AG04450 (cell line): ENCODE measurements at regions not wholly inside any gene's neighbourhood (a gene's known extent, or its start where the extent isn't known, plus 50 kb on each side); places are given as distances from the start of the nearest gene placed in this dataset.

Source experiments
- CTCF ChIA-PET: fragments of 300-600, 350-600 bp; formaldehyde crosslinking; extraction: SDS; loops from one replicate; lab custom pipeline; 2022; ENCODE audit warnings: antibody characterized with exemption, inconsistent platforms; lab: Charles Lee
- POLR2A ChIA-PET: fragments of 350-600 bp; formaldehyde crosslinking; extraction: SDS; loops from one replicate; lab custom pipeline; 2021; ENCODE audit warnings: antibody characterized with exemption, inconsistent platforms; lab: Yijun Ruan, JAX
- DNase-seq: peaks from one replicate; pipeline ENCODE4 v3.0.0-alpha.2; 2011; ENCODE audit warnings: low read depth, low spot score
- H3K27ac ChIP-seq: one replicate; pipeline ENCODE4 v1.5.1; 2012; ENCODE audit warnings: low read depth, low read length, control low read depth
- H3K27me3 ChIP-seq: one replicate; pipeline ENCODE4 v1.6.0; 2012; ENCODE audit warnings: low read length; ENCODE audit not compliant: control insufficient read depth, insufficient read depth
- H3K4me3 ChIP-seq: 2 replicates; pipeline ENCODE4 v1.5.1; 2011; ENCODE audit warnings: mild to moderate bottlenecking, low read depth, low read length, control low read depth
- H3K9me3 ChIP-seq: 2 replicates; pipeline ENCODE4 v1.5.1; 2012; ENCODE audit warnings: low read length; ENCODE audit not compliant: control insufficient read depth, insufficient read depth
- CTCF ChIP-seq: IDR thresholded peaks from 2 replicates; pipeline ENCODE4 v1.5.1; 2011; ENCODE audit warnings: low read depth, low read length, control low read depth, inconsistent platforms

- Histone ChIP-seq H3K9me3 (no peaks in the 10 kb centered on the region), H3K4me3 (no peak overlapping the region), H3K27me3 (no peaks in the 10 kb centered on the region), H3K27ac (no peak overlapping the region)
- ChIA-PET POLR2A (no interaction called here), CTCF (no interaction called here)
- TF ChIP-seq CTCF: no peak
- no peak for DNase-seq
Measured at GRCh38 chr9:108676355-108676754, 179.4 kb downstream of the ACTL7B start.

- Histone ChIP-seq H3K27me3 (no peaks in the 10 kb centered on the region), H3K27ac (no peak overlapping the region), H3K4me3 (no peak overlapping the region), H3K9me3 (no peaks in the 10 kb centered on the region)
- no peak for DNase-seq
- ChIA-PET CTCF (no interaction called here), POLR2A (no interaction called here)
- TF ChIP-seq CTCF: no peak
Measured at GRCh38 chr9:108675708-108676107, 180.1 kb downstream of the ACTL7B start.

DNA sequence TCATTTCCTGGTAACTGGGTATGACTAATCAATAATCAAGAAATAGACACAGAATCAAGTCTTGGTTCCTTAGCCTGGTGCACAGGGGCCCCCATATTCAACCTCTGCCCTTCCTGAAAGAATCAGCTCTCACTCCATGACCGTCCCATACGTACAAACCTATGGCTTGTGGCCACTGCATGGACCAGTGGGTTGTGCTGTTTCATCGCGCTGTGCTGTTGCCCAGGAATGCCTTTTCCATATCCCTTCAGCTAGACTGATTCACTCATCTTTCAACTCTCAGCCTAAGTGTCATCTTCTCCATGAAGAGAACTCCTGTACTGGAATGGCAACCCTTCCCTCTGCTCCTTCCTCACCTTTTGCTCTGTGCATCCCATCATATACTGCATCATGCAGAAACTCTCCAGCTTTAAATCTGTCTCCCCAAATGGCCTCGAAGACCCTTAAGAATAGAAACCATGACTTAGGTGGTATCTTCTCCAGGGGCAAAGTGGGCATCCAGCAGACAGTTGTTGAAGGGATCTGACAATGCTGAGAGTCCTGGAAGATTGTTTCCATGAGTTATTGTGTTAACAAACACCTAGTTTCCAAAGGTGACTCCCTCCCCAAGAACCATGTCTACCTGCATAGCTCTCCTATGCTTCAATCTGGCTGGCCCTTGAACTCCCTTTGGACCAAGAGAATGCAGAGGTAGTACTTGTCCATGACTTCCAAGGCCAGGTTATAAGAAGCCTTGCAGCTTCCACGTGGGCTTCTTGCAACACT is 180.8 kb downstream of the ACTL7B start:
- Histone ChIP-seq H3K27me3 (no peaks in the 10 kb centered on the region), H3K27ac (no peak overlapping the region), H3K9me3 (no peaks in the 10 kb centered on the region), H3K4me3 (no peak overlapping the region)
- ChIA-PET POLR2A (no interaction called here), CTCF (no interaction called here)
- TF ChIP-seq CTCF: no peak
- no peak for DNase-seq

DNA sequence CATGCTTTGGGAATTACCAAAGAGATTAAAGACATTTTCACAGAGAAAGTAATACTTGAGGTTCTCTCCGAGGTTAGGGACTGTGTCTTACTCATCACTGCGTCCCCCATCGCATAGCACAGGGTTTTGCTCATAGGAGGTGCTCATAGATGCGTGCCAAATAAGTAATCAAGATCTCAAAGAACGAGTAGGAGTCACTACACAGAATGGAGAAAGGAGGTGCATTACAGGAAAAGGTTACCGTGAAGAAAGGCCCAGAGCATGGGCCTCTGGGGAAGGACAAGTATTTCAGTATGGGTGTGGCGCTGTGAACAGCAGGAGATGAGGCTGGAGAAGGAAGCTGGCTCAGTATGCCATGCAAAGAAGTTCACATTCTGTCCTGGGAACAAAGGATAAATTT is 182.4 kb downstream of the ACTL7B start:
- DNase-seq: no peak
- Histone ChIP-seq H3K27ac (no peak overlapping the region), H3K9me3 (no peaks in the 10 kb centered on the region), H3K4me3 (no peak overlapping the region), H3K27me3 (no peaks in the 10 kb centered on the region)
- no peak for TF ChIP-seq CTCF
- ChIA-PET CTCF (no interaction called here), POLR2A (no interaction called here)

DNA sequence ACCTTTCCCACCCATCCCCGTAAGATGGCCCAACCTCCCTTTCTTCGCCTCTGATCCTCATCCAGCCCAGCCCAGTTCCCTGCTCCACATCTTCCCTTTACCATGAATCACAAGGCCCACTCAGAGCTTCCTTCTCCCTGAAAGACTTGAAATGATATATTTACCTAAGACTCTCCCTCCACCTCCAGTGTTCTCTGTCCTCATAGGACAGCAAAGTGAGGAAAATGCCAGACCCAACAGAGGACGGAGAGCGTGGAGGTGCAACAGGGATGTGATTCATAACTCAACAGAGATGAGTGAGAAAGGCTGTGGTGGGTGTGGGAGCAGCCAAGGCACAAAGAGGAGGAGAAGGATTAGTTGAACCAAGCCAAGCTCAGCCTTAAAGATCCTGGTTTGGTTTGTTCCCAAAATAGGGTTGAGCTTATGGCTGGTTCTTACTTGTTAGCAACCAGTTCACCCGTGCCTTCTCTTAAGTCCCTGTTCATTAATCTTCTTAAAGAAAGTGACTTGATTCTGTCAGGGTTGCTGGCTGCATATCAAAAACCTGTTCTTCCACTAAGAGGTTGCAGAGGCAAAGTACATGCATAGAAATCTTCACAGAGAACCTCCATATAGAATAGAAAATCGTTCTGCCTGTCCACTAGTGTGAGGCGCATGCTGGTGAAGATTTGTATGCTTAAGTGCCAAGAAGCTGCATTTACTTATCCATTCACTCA is 183.2 kb downstream of the ACTL7B start:
- POLR2A ChIA-PET: no interaction called here
- H3K4me3 ChIP-seq: no peak overlapping the region
- CTCF ChIA-PET: no interaction called here
- H3K27ac ChIP-seq: no peak overlapping the region
- no peak for DNase-seq
- no peaks in the 10 kb centered on the region for H3K9me3 ChIP-seq
- H3K27me3 ChIP-seq: no peaks in the 10 kb centered on the region
- TF ChIP-seq CTCF: no peak
